Head of caudate nucleus (tissue), 42 donors: ENCODE measurements at regions not wholly inside any gene's neighbourhood (a gene's known extent, or its start where the extent isn't known, plus 50 kb on each side); places are given as distances from the start of the nearest gene placed in this dataset.
A peak's percentile ranks its signal among the peaks of the same experiment; 100 is the strongest.

ENCODE experiments used
- DNase-seq, 42 donors: peaks; one replicate each; pipeline versions ENCODE4 v3.0.0 to v3.0.0-alpha.2; 2020 to 2021; ENCODE audit warnings: mixed read lengths in 7 of 42
- intact Hi-C: fragments of 100-400 bp; cut with DNase I; formaldehyde crosslinking; loops from one replicate; pipeline ENCODE4 v1.15.0; 2022

- intact Hi-C loops: no loop called here
- no peak for DNase-seq
Measured at GRCh38 chr1:36595921-36596320, 113.2 kb upstream of the CSF3R start.

DNA sequence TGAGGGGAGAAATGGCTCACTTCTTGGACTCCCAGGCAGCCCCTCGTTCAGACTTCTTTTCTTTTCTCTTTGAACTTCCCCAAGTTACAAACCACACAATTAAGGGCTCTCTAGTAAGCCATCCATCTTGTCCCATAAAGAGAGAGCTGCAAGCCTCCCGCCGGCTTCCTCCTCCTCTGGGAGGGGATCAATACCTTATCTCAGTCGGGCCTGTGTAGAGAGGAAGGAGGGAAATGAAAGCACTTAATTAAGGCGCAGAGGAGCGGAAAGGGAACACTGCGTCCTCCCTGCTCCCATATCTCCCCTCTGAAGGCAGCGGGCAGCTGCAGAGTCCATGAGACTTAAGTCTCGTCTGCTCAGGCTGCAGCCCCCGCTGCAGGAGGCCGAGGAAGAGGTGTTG is 112.6 kb upstream of the CSF3R start:
- intact Hi-C loops: no loop called here
- DNase-seq: no peak

- no peak for DNase-seq
- intact Hi-C loops: no loop called here
Measured at GRCh38 chr1:36594023-36594422, 111.3 kb upstream of the CSF3R start.

- intact Hi-C loops: no loop called here
- DNase-seq: no peak
Measured at GRCh38 chr1:36591278-36591677, 108.6 kb upstream of the CSF3R start.

- intact Hi-C loops: no loop called here
- peak in 1 of 42 donors; percentile 37 for DNase-seq
Measured at GRCh38 chr1:36590771-36591170, 108.1 kb upstream of the CSF3R start.

DNA sequence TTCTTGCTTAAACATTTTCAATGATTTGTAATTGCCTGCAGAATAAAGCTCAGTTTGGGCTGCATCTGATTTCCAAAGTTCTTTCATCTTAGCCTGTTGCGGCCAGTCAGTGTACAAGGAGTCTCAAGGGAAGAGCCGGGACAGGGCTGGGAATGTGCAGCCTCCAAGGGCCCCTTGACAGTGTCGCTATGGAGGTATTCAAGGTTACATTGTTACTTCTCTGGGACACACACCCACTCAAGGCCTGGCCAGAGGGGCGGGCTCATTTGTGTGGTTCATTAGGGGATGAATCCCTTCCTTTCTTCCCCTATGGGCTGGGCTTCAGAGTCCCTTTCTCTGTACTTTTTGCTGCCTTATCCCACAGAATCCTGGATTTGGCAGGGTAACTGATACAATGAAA is 107.6 kb upstream of the CSF3R start:
- no peak for DNase-seq
- intact Hi-C loops: no loop called here

GRCh38 chr1:36588972-36589371 is 106.3 kb upstream of the CSF3R start:
- DNase-seq: no peak
- intact Hi-C loops: no loop called here

DNA sequence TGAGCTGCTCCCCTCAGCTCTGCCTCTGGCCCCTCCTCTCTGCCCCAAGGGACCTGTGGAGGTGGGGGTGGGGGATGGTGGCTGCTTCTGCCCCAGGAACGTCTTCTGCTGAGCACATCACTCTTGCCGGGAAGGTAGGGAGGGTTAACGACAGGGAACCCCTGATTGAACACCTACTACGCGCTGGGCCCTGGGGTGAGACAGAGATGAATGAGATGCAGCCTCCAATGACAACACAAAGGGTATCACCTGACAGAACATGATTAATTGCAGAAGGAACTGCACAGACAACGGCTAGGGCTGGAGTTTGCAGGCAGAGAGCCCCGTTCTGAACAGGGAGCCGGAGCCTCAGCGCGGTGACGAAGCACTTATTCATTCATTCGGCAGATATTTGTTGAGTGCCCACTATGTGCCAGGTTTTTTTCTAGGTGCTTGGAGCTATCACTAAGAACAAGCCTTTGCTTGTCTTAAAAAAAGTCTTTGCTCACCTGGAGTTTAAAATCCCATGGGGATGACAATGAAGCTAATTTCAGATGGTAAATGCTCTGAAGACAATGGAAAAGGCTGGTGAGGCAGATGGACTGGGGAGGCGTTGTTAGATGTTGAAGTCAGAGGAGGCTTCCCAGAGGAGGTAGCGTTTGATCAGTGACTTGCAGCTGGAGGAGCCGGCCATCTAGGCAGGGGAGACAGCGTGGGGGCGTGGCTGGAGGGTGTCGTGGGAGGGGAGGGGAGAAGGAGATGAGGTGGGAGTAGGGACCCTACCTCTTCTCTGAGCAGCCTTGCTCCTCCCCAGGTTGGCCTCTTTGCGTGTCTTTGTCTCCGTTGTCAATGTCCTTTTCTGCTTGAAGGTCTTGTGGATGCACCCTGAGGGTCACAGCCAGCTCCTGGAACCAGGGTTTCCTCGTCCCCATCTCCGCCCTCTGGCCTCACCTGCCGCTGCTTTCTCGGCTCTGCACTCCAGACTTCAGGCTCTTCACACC is 103.1 kb upstream of the CSF3R start:
- intact Hi-C loops: no loop called here
- no peak for DNase-seq

- intact Hi-C loops: no loop called here
- DNase-seq: no peak
Measured at GRCh38 chr1:36584874-36585453, 102.3 kb upstream of the CSF3R start.

- intact Hi-C loops: no loop called here
- peak; percentile 40 to 92 (median 66) for DNase-seq
Measured at GRCh38 chr1:36583980-36584782, 101.5 kb upstream of the CSF3R start.

DNA sequence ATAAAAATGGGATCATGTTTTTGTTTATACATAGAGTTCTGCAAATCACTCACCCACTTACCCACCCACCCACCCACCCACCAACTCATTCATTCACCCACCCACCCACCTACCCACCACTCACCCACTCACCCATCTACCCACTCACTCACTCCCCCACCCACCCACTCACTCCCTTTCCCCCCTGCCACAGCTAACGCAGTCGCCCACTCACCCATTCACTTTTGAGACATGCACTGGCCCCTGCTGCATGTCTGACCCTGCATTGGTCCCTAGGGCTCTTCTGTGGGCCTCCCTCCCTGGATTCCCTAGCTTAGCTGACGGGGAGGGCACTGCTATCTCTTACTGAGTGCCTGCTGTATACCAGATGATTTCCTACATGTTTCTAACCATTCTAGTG is 100.4 kb upstream of the CSF3R start:
- no peak for DNase-seq
- intact Hi-C loops: no loop called here

DNA sequence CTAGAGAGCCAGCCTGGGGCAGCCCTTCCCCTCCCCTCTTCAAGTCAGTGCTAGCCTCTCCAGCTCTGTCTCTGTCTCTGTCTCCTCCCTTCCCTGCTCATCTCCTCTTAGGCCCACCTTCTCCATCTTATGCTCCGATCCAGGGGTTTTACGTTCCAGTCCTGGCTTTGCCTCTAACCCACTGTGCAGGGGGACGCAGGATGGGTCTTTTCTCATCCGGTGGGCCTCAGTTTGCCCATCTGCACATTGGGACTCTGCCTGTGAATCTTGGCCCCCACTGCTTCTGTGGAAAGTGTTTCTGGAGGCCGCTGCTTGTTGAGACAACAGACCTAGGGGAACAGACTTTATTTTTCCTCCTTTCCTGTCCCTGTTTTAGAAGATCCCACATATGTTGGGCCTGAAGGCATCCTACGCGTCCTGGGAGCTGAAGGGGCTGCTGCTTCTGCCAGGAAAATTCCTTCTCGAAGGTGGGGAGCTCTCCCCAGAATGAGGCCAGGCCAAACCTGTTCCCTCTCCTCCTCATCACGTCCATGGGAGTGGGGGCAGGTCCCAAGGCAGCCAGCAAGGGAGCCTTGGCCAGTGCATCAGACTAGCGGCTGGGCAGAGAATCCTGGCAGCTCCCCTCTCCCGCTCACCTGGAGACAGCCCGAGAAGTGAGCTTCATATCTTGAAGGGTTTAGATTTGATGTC is 99.5 kb upstream of the CSF3R start:
- intact Hi-C loops: no loop called here
- DNase-seq: no peak

GRCh38 chr1:36580524-36580923 is 97.8 kb upstream of the CSF3R start:
- intact Hi-C loops: no loop called here
- DNase-seq: no peak

DNA sequence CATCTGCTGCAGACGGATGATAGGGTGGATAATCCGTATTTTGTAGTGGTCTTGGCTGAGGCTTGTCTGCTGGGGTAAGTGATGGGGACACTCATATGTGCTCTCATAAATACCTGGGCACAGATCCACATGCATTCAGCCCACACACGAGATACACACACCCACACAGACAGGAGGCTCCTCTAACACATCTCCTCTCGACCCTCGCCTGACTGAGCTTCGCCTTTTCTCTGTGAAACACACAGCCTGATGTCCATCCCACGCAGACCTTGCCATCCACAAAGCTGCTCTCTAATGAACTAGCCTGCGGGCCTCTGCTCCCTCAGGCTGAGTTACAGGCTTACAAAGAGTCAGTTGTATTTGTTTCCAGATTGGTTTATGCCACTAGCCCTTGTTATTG is 96.3 kb upstream of the CSF3R start:
- intact Hi-C loops: no loop called here
- DNase-seq: no peak

GRCh38 chr1:36576551-36577110 is 93.9 kb upstream of the CSF3R start:
- no peak for DNase-seq
- intact Hi-C loops: no loop called here

GRCh38 chr1:36576118-36576517 is 93.4 kb upstream of the CSF3R start:
- DNase-seq: peak; percentile 22 to 88 (median 70)
- intact Hi-C loops: no loop called here

GRCh38 chr1:36573445-36573844 is 90.7 kb upstream of the CSF3R start:
- intact Hi-C loops: no loop called here
- DNase-seq: no peak

GRCh38 chr1:36572906-36573305 is 90.2 kb upstream of the CSF3R start:
- intact Hi-C loops: no loop called here
- DNase-seq: no peak

GRCh38 chr1:36572142-36572715 is 89.5 kb upstream of the CSF3R start:
- intact Hi-C loops: no loop called here
- peak in 7 of 42 donors; percentile 7 to 39 (median 17) for DNase-seq
